GM12878 (cell line): ENCODE measurements at regions not wholly inside any gene's neighbourhood (a gene's known extent, or its start where the extent isn't known, plus 50 kb on each side); places are given as distances from the start of the nearest gene placed in this dataset.

ENCODE experiments used
- BACH1 ChIP-seq: fragments of 450-650 bp; IDR thresholded peaks from 2 replicates; pipeline ENCODE4 v1.6.1; 2017; ENCODE audit warnings: mild to moderate bottlenecking, borderline replicate concordance
- BRCA1 ChIP-seq: IDR thresholded peaks from 2 replicates; pipeline ENCODE4 v1.6.1; 2011; ENCODE audit warnings: low read depth, low read length, improper control_type of control experiment
- CBX3 ChIP-seq: fragments of 200-600 bp; sonication (generic); IDR thresholded peaks from 2 replicates; pipeline ENCODE4 v1.6.1; 2016; ENCODE audit warnings: low read depth, borderline replicate concordance
- ELK1 ChIP-seq: IDR thresholded peaks from 2 replicates; pipeline ENCODE4 v1.6.1; 2012; ENCODE audit warnings: low read depth, low read length, improper control_type of control experiment
- ESRRA ChIP-seq: IDR thresholded peaks from 2 replicates; pipeline ENCODE4 v1.6.1; 2012; ENCODE audit warnings: mild to moderate bottlenecking, low read length, improper control_type of control experiment
- FOXK2 ChIP-seq: fragments of 450-650 bp; IDR thresholded peaks from 2 replicates; pipeline ENCODE4 v1.6.1; 2017; ENCODE audit warnings: mild to moderate bottlenecking, moderate library complexity
- IRF3 ChIP-seq: fragments of 450-650 bp; IDR thresholded peaks from 2 replicates; pipeline ENCODE4 v1.6.1; 2014; ENCODE audit warnings: mild to moderate bottlenecking
- IRF5 ChIP-seq: fragments of 450-650 bp; IDR thresholded peaks from 2 replicates; pipeline ENCODE4 v1.6.1; 2017; ENCODE audit warnings: borderline replicate concordance
- MLLT1 ChIP-seq: fragments of 450-650 bp; IDR thresholded peaks from 2 replicates; pipeline ENCODE4 v1.6.1; 2016; ENCODE audit warnings: mild to moderate bottlenecking
- PRDM15 ChIP-seq: fragments of 450-650 bp; formaldehyde crosslinking; IDR thresholded peaks from 2 replicates; pipeline ENCODE4 v1.4.0; 2020; ENCODE audit warnings: mild to moderate bottlenecking, moderate library complexity
- RBBP5 ChIP-seq: fragments of 200-600 bp; sonication (generic); conservative IDR thresholded peaks from 2 replicates; pipeline ENCODE4 v1.6.1; 2016
- SIX5 ChIP-seq: IDR thresholded peaks from 2 replicates; pipeline ENCODE4 v1.6.1; 2011; ENCODE audit warnings: mild to moderate bottlenecking, low read depth, low read length, moderate library complexity; ENCODE audit not compliant: severe bottlenecking
- WRNIP1 ChIP-seq: IDR thresholded peaks from 2 replicates; pipeline ENCODE4 v1.6.1; 2011; ENCODE audit warnings: low read depth, low read length, improper control_type of control experiment, borderline replicate concordance
- ZBTB4 ChIP-seq: fragments of 450-650 bp; formaldehyde crosslinking; IDR thresholded peaks from 2 replicates; pipeline ENCODE4 v1.4.0; 2022; ENCODE audit warnings: mild to moderate bottlenecking, moderate library complexity
- ZNF24 ChIP-seq: fragments of 450-650 bp; IDR thresholded peaks from 2 replicates; pipeline ENCODE4 v1.6.1; 2017; ENCODE audit warnings: antibody characterized with exemption, mild to moderate bottlenecking
- ZNF384 ChIP-seq: IDR thresholded peaks from 2 replicates; pipeline ENCODE4 v1.6.1; 2012; ENCODE audit warnings: low read depth, mild to moderate bottlenecking, low read length, improper control_type of control experiment, borderline replicate concordance
- ZSCAN29 ChIP-seq: fragments of 450-650 bp; IDR thresholded peaks from 2 replicates; pipeline ENCODE4 v1.6.1; 2017; ENCODE audit warnings: mild to moderate bottlenecking, moderate library complexity

GRCh38 chr5:44875661-44876605, 67.2 kb downstream of the MRPS30 start (continued):
- no peak for TF ChIP-seq SIX5
- TF ChIP-seq PRDM15: no peak
- TF ChIP-seq ESRRA: no peak
- no peak; the same call in 1 of the 2 replicates for TF ChIP-seq BACH1
- no peak for TF ChIP-seq ZNF384
- peak; percentile 42; the same call in 1 of the 2 replicates for TF ChIP-seq MLLT1
- TF ChIP-seq ZSCAN29: no peak
- no peak for TF ChIP-seq FOXK2
- TF ChIP-seq BRCA1: no peak
- TF ChIP-seq ZBTB4 (CRISPR knock-in tag): no peak
- TF ChIP-seq IRF3: no peak
- TF ChIP-seq RBBP5: no peak
- TF ChIP-seq ZNF24: no peak
- TF ChIP-seq WRNIP1: no peak
- TF ChIP-seq IRF5: no peak
- no peak for TF ChIP-seq ELK1
- no peak for TF ChIP-seq CBX3
